NB4 (cell line): ENCODE measurements at regions not wholly inside any gene's neighbourhood (a gene's known extent, or its start where the extent isn't known, plus 50 kb on each side); places are given as distances from the start of the nearest gene placed in this dataset.

Experiments used
- MYC ChIP-seq: IDR thresholded peaks from 2 replicates; pipeline ENCODE4 v1.6.1; 2011; ENCODE audit warnings: low read depth, low read length
- POLR2A ChIP-seq: IDR thresholded peaks from 2 replicates; pipeline ENCODE4 v1.6.1; 2011; ENCODE audit warnings: mild to moderate bottlenecking; ENCODE audit not compliant: insufficient read length; ENCODE audit errors: extremely low read depth
- TF ChIP-seq, protein P1 (sequence below): IDR thresholded peaks from one replicate; pipeline ENCODE4 v1.5.1; 2012; ENCODE audit warnings: low read depth, low read length
- TF ChIP-seq, protein P2 (sequence below): IDR thresholded peaks from 2 replicates; pipeline ENCODE4 v1.6.1; 2011; ENCODE audit warnings: low read depth, low read length

DNA sequence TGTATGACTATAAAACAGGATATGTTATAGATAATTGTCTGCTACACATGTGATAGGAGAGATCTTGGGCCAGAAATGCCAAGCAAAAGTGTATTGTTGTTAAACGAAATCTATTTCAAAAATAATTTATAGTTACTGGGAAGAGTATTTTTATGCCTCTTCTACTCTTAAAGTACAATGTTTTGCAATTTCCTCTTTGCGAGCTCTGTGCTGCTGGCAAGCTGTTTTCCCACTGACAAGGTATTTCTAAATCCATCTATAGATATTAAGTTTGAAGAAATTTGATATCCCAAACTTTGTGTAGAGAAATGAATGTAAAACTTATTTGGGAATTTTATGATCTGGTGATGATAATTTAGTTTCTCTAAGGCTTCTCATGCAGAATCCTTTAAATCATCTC lies 63.3 kb upstream of the PTGFR start:
- TF ChIP-seq POLR2A (no peak), MYC (no peak)
- TF ChIP-seq, protein P1, sequence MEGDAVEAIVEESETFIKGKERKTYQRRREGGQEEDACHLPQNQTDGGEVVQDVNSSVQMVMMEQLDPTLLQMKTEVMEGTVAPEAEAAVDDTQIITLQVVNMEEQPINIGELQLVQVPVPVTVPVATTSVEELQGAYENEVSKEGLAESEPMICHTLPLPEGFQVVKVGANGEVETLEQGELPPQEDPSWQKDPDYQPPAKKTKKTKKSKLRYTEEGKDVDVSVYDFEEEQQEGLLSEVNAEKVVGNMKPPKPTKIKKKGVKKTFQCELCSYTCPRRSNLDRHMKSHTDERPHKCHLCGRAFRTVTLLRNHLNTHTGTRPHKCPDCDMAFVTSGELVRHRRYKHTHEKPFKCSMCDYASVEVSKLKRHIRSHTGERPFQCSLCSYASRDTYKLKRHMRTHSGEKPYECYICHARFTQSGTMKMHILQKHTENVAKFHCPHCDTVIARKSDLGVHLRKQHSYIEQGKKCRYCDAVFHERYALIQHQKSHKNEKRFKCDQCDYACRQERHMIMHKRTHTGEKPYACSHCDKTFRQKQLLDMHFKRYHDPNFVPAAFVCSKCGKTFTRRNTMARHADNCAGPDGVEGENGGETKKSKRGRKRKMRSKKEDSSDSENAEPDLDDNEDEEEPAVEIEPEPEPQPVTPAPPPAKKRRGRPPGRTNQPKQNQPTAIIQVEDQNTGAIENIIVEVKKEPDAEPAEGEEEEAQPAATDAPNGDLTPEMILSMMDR: no peak
- TF ChIP-seq, protein P2, sequence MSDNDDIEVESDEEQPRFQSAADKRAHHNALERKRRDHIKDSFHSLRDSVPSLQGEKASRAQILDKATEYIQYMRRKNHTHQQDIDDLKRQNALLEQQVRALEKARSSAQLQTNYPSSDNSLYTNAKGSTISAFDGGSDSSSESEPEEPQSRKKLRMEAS: no peak
